ENCODE measurements at regions not wholly inside any gene's neighbourhood (a gene's known extent, or its start where the extent isn't known, plus 50 kb on each side); places are given as distances from the start of the nearest gene placed in this dataset.

DNA sequence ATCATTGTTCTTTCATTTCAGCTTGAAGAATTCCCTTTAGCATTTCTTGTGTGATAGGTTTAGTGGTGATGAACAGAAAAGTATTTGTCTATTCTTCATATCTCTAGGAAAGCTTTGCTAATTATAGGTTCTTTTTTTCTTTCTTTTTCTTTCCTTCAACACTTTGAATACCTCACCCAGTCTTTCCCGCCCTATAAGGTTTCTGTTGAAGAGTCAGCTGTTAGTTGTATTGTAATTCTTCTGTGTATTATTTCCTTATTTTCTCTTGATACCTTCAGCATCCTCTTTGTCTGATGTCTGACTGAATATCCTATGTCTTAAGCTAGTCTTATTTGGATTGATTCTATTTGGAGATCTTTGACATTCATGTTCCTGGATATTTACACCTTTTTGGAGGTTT lies 1989.4 kb downstream of the PCDH9 start:
- H3K4me3 ChIP-seq (replicated peaks in 1 of 3; ENCODE audit: insufficient read depth in 1 of 3, low read depth in 1 of 3, low read length in 3 of 3): no peak overlapping the region
- intact Hi-C loops (cut with micrococcal nuclease) (no loop called here), dilution Hi-C loops (cut with MboI; ENCODE audit: extremely low pct_ligation_motif_present, low sequenced_read_pairs) (no loop called here)

More for the DNA sequence above, 1989.4 kb downstream of the PCDH9 start:
- Histone ChIP-seq H3K4me2 (ENCODE audit: insufficient read depth, low read length) (no peak overlapping the region), H2AFZ (ENCODE audit: low read depth, low read length) (no peak overlapping the region), H3K9ac (replicated peaks; ENCODE audit: extremely low read depth, insufficient read depth, low read length) (no peak overlapping the region), H3K36me3 (ENCODE audit: control insufficient read depth in 2 of 2, extremely low read depth in 1 of 2, insufficient read depth in 2 of 2, low read length in 2 of 2) (no peaks in the 10 kb centered on the region), H3K9me1 (replicated peaks; ENCODE audit: control insufficient read depth, extremely low read depth, insufficient read depth, low read length) (no peaks in the 10 kb centered on the region), H3K4me1 (ENCODE audit: control insufficient read depth, extremely low read depth, insufficient read depth, low read length) (no peaks in the 10 kb centered on the region), H3K9me3 (replicated peaks; ENCODE audit: control insufficient read depth, insufficient read depth, low read length) (no peaks in the 10 kb centered on the region), H3K27me3 (ENCODE audit: control insufficient read depth in 2 of 2, insufficient read depth in 2 of 2, low read length in 2 of 2) (no peaks in the 10 kb centered on the region), H3K27ac (ENCODE audit: insufficient read depth, low read depth, low read length) (no peak overlapping the region), H3K79me2 (ENCODE audit: control insufficient read depth, insufficient read depth, low read length) (no peaks in the 10 kb centered on the region), H4K20me1 (replicated peaks; ENCODE audit: control insufficient read depth, extremely low read depth, insufficient read depth, low read length) (no peaks in the 10 kb centered on the region)
- TF ChIP-seq GATA2 (IDR thresholded peaks at IDR 0.05; ENCODE audit: insufficient read depth, insufficient read length, low read depth, low read length) (no peak), POLR2A (IDR thresholded peaks at IDR 0.05; ENCODE audit: low read depth, low read length) (no peak), MYC (IDR thresholded peaks at IDR 0.05; ENCODE audit: low read depth, low read length) (no peak), POLR2AphosphoS5 (IDR thresholded peaks at IDR 0.05; ENCODE audit: insufficient read depth, low read depth, low read length) (no peak), FOS (IDR thresholded peaks at IDR 0.05; ENCODE audit: borderline replicate concordance, insufficient read depth, low read length) (no peak), EZH2 (IDR thresholded peaks at IDR 0.05; ENCODE audit: borderline replicate concordance, low read depth, low read length, severe bottlenecking) (no peak), JUN (IDR thresholded peaks at IDR 0.05; ENCODE audit: borderline replicate concordance, insufficient read depth, insufficient read length, low read depth) (no peak)
- TF ChIP-seq, protein P1, sequence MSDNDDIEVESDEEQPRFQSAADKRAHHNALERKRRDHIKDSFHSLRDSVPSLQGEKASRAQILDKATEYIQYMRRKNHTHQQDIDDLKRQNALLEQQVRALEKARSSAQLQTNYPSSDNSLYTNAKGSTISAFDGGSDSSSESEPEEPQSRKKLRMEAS (IDR thresholded peaks at IDR 0.05; ENCODE audit: insufficient read depth, insufficient read length): no peak
- TF ChIP-seq, protein P2, sequence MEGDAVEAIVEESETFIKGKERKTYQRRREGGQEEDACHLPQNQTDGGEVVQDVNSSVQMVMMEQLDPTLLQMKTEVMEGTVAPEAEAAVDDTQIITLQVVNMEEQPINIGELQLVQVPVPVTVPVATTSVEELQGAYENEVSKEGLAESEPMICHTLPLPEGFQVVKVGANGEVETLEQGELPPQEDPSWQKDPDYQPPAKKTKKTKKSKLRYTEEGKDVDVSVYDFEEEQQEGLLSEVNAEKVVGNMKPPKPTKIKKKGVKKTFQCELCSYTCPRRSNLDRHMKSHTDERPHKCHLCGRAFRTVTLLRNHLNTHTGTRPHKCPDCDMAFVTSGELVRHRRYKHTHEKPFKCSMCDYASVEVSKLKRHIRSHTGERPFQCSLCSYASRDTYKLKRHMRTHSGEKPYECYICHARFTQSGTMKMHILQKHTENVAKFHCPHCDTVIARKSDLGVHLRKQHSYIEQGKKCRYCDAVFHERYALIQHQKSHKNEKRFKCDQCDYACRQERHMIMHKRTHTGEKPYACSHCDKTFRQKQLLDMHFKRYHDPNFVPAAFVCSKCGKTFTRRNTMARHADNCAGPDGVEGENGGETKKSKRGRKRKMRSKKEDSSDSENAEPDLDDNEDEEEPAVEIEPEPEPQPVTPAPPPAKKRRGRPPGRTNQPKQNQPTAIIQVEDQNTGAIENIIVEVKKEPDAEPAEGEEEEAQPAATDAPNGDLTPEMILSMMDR (IDR thresholded peaks at IDR 0.05; ENCODE audit: extremely low read depth in 1 of 2, insufficient read depth in 1 of 2, low read depth in 1 of 2, low read length in 2 of 2): no peak
- FAIRE-seq: no peak
- BruUV-seq (replicated peaks): no TSS peak
- CTCF ChIA-PET: interaction anchor here (1.5 to 1.6 kb wide), 2 partner anchors 10 to 12 kb away, joined by 3 to 5 read pairs; no protein-coding TSS in a partner anchor
- POLR2A ChIA-PET: no interaction called here
- DNase-seq (ENCODE audit: low read depth, low spot score): no peak

All from endothelial cell of umbilical vein (primary cell).